ENCODE measurements at regions not wholly inside any gene's neighbourhood (a gene's known extent, or its start where the extent isn't known, plus 50 kb on each side); places are given as distances from the start of the nearest gene placed in this dataset.

DNA sequence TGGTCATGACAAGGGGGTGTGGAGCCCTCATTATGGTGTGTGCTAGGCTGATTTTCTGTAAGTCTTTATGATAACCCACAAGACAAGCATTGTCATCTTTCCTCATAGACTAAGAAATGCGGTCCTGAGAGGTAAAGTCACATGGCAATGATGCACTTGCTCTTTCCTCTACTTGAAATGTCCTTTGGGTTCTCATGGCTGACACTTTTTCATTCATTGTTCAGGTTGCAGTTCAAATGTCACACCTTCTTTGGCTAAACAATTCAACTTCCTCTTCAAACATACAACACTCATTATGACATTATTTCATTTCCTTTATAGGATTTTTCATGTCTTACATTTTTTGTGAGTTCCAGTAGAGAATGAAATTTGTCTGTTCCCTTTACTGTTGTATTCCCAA lies 323.6 kb upstream of the PRR16 start:
- TF ChIP-seq POLR2A (IDR thresholded peaks at IDR 0.05; ENCODE audit: low read length) (no peak), GATA1 (IDR thresholded peaks at IDR 0.05; ENCODE audit: low read depth, low read length) (no peak)

Measured in erythroblast (primary cell).